Large intestine (tissue), 3 donors: ENCODE measurements at regions not wholly inside any gene's neighbourhood (a gene's known extent, or its start where the extent isn't known, plus 50 kb on each side); places are given as distances from the start of the nearest gene placed in this dataset.
A peak's percentile ranks its signal among the peaks of the same experiment; 100 is the strongest.

Experiments used
- DNase-seq, 2 donors: peaks; one replicate each; pipeline versions ENCODE4 v3.0.0 to v3.0.0-alpha.2; 2013
- H3K27ac ChIP-seq: one replicate; pipeline ENCODE4 v1.5.1; 2013; ENCODE audit warnings: low read length
- H3K27me3 ChIP-seq: 2 replicates; pipeline ENCODE4 v1.6.1; 2013; ENCODE audit warnings: low read length; ENCODE audit not compliant: control insufficient read depth, insufficient read depth
- H3K36me3 ChIP-seq: 2 replicates; pipeline ENCODE4 v1.6.1; 2013; ENCODE audit warnings: low read length; ENCODE audit not compliant: control insufficient read depth, insufficient read depth
- H3K4me1 ChIP-seq: one replicate; pipeline ENCODE4 v1.6.1; 2013; ENCODE audit warnings: low read length; ENCODE audit not compliant: control insufficient read depth, insufficient read depth
- H3K4me3 ChIP-seq: one replicate; pipeline ENCODE4 v1.5.1; 2013; ENCODE audit warnings: low read length
- H3K9me3 ChIP-seq: one replicate; pipeline ENCODE4 v1.6.1; 2013; ENCODE audit warnings: mild to moderate bottlenecking, low read depth, low read length, moderate library complexity; ENCODE audit not compliant: control insufficient read depth
- WGBS: methylation state at CpG from one replicate; pipeline ENCODE4 v1.1.5; 2013; ENCODE audit warnings: low lambda C conversion rate; ENCODE audit not compliant: insufficient coverage; 5-methylcytosine and 5-hydroxymethylcytosine counted together

GRCh38 chr5:57698802-57699201 lies 216.2 kb upstream of the ACTBL2 start:
- H3K4me3 ChIP-seq: no peak overlapping the region
- peaks cover 14% of the 10 kb centered on the region for H3K4me1 ChIP-seq
- H3K9me3 ChIP-seq: no peaks in the 10 kb centered on the region
- H3K27ac ChIP-seq: no peak overlapping the region
- H3K36me3 ChIP-seq: no peaks in the 10 kb centered on the region
- no peaks in the 10 kb centered on the region for H3K27me3 ChIP-seq
- no peak for DNase-seq

- H3K9me3 ChIP-seq: no peaks in the 10 kb centered on the region
- H3K4me3 ChIP-seq: no peak overlapping the region
- no peak for DNase-seq
- 90% methylated on average over 1 of the region's 2 CpGs for WGBS
- H3K27ac ChIP-seq: no peak overlapping the region
- H3K4me1 ChIP-seq: peaks cover 19% of the 10 kb centered on the region
- no peaks in the 10 kb centered on the region for H3K27me3 ChIP-seq
- no peaks in the 10 kb centered on the region for H3K36me3 ChIP-seq
Observed at GRCh38 chr5:57698086-57698485, 215.5 kb upstream of the ACTBL2 start.

DNA sequence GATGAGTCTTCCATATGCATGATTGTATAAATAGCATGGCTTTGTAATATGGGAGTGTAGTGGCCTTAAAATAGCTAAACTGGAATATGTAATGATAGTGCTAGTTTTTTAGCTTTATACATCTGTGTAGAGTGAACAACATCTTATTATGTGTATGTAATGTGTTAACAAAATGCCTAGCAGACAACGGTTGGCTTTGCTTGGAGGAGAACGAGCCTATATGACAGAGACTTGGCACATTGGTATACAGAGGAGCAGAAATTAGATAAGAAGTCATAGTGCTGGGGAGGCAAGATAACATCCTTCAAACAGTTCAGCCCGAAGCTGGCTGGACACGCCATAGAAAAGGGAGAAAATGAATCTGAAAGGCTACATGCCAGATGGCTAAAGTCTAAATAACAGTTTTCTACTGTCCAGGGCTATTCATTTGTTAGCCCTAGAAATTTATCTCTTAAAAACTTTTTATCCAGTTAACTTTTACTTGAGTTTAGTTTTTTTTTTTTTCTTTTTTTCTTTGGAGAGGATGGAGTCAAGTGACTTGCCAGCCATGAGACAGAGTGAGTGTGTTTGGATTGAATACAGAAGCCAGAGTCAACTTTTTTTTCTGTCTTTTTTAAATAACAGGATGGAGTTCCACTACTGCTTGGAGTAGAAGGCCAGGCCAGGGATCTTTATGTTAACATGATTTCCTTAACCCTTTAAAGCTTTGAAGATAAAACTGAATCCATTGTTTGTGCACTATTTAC lies 214.4 kb upstream of the ACTBL2 start:
- Histone ChIP-seq H3K4me3 (no peak overlapping the region), H3K27me3 (no peaks in the 10 kb centered on the region), H3K36me3 (no peaks in the 10 kb centered on the region), H3K27ac (no peak overlapping the region), H3K4me1 (peaks cover 24% of the 10 kb centered on the region), H3K9me3 (no peaks in the 10 kb centered on the region)
- 70% methylated on average over 2 of the region's 4 CpGs for WGBS
- DNase-seq: peak in 1 of 2 donors; percentile 7

DNA sequence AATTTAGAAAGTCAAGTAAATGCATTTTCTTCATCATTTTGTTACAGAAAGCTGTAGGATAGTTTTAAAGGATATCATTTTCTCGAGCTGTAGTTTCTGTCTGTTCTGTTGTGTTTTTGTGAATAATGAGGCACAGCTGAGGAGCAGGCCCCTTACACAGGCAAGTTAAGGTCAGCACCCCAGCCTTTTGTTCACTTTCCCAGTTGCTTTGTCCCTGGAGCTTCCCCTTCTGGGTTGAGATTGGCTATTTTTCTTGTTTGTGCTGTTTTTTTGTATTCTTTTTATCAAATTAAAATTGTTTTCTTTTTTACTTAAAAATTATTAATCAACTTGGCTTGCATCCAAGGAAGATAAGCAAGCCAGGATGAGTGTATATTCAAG lies 213.8 kb upstream of the ACTBL2 start:
- WGBS: no CpG with 5 or more reads among the region's 1 CpG

DNA sequence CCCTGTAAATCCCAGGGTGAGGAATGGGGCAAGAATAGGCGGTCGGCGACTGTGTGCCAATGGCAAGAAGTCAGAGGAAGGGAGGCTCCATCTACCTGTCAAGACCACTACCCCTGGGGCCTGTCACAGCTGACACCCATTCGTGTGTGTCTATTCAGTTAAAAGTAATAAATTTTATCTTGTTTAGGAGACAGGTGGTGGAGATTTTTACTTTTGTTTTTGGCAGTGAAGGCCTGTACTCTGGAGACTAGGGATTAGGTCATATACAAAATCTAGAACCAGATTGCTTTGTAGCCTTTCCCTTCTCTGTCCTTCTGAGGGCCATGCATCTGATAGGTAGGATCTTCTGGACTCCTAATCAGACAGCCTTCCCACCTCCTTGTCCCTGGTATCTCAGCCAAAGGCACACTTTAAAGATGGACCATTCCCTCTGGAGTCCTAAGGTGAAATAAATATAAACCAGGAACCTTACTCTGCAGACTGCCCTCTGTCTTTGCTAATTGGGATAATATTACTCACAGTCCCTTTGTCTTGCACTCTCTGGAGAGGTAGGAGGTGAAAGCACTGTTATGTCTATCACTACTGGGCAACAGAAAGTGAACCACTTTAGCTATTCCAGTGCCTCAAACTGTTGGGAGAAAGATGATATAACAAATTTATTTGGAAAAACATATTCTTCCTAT lies 213.2 kb upstream of the ACTBL2 start:
- Histone ChIP-seq H3K27me3 (no peaks in the 10 kb centered on the region), H3K4me1 (peaks cover 24% of the 10 kb centered on the region), H3K9me3 (no peaks in the 10 kb centered on the region), H3K4me3 (no peak overlapping the region), H3K36me3 (no peaks in the 10 kb centered on the region), H3K27ac (peak overlapping the region; percentile 80)
- WGBS: no CpG with 5 or more reads among the region's 4 CpGs
- peak in 1 of 2 donors; percentile 44 for DNase-seq

More for the DNA sequence above, 213.8 kb upstream of the ACTBL2 start:
- Histone ChIP-seq H3K4me1 (peaks cover 24% of the 10 kb centered on the region), H3K9me3 (no peaks in the 10 kb centered on the region), H3K27me3 (no peaks in the 10 kb centered on the region), H3K4me3 (no peak overlapping the region), H3K36me3 (no peaks in the 10 kb centered on the region), H3K27ac (peak overlapping the region; percentile 80)
- DNase-seq: no peak

DNA sequence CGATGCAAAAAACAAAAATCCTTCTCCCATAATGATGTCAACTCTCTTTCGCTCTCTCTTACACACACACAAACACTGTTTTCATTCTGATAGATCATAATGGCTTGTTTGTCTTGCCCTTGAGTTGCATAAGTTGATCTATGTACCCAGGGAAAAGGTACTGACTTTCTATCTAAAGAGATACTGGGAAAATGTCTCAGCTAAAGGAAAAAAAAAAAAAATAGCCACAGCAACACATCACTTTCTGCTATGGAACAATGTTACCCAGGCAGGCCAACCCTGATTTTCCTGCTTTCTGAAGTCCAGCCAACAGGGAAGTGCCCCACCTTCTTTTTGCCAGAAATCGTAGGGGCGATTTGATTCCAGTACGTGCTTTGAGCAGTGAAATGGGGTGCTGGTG lies 212.6 kb upstream of the ACTBL2 start:
- no peaks in the 10 kb centered on the region for H3K9me3 ChIP-seq
- WGBS: no CpG with 5 or more reads among the region's 5 CpGs
- DNase-seq: peak; percentile 67 to 89
- peaks cover 24% of the 10 kb centered on the region for H3K4me1 ChIP-seq
- H3K27me3 ChIP-seq: no peaks in the 10 kb centered on the region
- peak overlapping the region; percentile 80 for H3K27ac ChIP-seq
- H3K36me3 ChIP-seq: no peaks in the 10 kb centered on the region
- H3K4me3 ChIP-seq: no peak overlapping the region

GRCh38 chr5:57693488-57694305 lies 211.1 kb upstream of the ACTBL2 start:
- Histone ChIP-seq H3K9me3 (no peaks in the 10 kb centered on the region), H3K36me3 (no peaks in the 10 kb centered on the region), H3K27ac (peak overlapping the region; percentile 30), H3K27me3 (no peaks in the 10 kb centered on the region), H3K4me3 (no peak overlapping the region), H3K4me1 (peaks cover 24% of the 10 kb centered on the region)
- DNase-seq: peak in 1 of 2 donors; percentile 35
- 76% methylated on average over 4 of the region's 8 CpGs for WGBS

DNA sequence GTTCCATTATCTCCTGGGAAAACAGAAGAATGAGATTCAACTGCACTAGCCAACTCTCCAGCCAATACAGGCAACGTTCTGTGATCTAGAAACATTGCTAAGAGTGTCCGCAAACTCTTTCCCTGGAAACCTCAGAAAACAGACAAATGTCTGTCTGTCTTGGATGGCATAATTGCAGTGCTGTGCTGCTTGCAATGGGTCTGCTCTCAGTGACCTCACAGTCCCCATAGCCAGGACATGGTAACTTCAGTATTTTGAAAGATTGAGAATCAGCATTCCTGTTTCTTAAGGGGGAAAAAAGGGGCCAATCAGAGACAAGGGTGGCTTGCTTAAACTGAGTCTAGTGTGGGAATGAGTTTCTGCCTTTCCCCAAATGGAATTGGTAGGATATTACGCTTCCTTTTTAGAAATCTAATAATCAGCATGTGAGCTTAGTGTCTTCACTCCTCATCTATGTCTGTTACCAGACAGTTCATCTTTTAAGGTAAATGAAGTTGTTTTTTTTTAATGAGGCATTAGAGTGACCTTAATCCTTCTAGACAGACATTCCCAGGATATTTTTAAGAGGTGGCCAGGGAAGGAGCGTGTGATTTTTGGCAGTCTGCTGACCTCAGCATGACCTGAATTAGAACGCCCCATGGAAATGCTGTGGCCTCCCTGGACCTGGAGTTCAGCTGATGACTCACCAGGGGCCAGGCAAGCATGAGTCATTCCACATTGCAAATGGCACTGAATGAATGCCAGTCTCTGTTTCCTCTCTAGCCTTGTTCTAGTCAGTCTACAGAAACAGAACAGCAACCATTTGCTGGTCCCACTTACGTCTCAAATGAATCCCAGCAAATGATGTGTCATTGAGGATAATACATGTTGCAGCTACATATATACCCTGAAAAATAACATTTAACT lies 210.2 kb upstream of the ACTBL2 start:
- Histone ChIP-seq H3K27ac (peak overlapping the region; percentile 30), H3K36me3 (no peaks in the 10 kb centered on the region), H3K9me3 (no peaks in the 10 kb centered on the region), H3K4me3 (no peak overlapping the region), H3K27me3 (no peaks in the 10 kb centered on the region), H3K4me1 (peaks cover 24% of the 10 kb centered on the region)
- 100% methylated on average over 1 of the region's 6 CpGs for WGBS
- DNase-seq: peak; percentile 70 to 85

DNA sequence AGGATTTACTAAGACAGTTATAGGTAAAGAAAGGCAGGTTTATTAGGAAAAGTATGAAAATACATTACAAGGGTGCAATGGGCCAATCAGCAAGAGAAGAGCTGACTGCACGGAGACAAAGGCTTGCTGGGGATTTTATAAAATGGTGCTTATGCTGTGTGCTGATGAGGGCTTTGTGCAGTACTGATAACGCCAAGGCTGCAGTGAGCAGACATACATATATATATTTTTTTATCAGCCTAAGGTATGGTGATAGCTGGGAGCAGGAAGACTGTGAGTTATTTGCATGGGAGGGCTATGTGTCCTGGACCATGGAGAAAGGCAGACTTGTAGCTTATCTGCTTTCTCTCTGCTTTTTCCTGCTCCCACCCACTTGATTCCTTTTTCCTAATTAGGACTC lies 208.1 kb upstream of the ACTBL2 start:
- WGBS: 60% methylated on average over 1 of the region's 2 CpGs
- H3K4me3 ChIP-seq: no peak overlapping the region
- peak in 1 of 2 donors; percentile 21 for DNase-seq

GRCh38 chr5:57687596-57687995 lies 205.0 kb upstream of the ACTBL2 start:
- Histone ChIP-seq H3K9me3 (no peaks in the 10 kb centered on the region), H3K4me1 (peaks cover 1% of the 10 kb centered on the region), H3K4me3 (no peak overlapping the region), H3K36me3 (no peaks in the 10 kb centered on the region), H3K27ac (no peak overlapping the region), H3K27me3 (no peaks in the 10 kb centered on the region)
- no peak for DNase-seq
- 93% methylated on average over 3 of the region's 3 CpGs for WGBS

More for the DNA sequence above, 208.1 kb upstream of the ACTBL2 start:
- H3K27ac ChIP-seq: no peak overlapping the region
- H3K4me1 ChIP-seq: peaks cover 19% of the 10 kb centered on the region
- no peaks in the 10 kb centered on the region for H3K9me3 ChIP-seq
- H3K27me3 ChIP-seq: no peaks in the 10 kb centered on the region
- H3K36me3 ChIP-seq: no peaks in the 10 kb centered on the region
